MM.1S (cell line): ENCODE measurements at regions not wholly inside any gene's neighbourhood (a gene's known extent, or its start where the extent isn't known, plus 50 kb on each side); places are given as distances from the start of the nearest gene placed in this dataset.

Experiments used
- CTCF ChIP-seq: fragments of 300-600 bp; sonication (generic); IDR thresholded peaks from 2 replicates; pipeline ENCODE4 v1.5.1; 2016; ENCODE audit warnings: antibody characterized with exemption, low read length, mixed read lengths
- EZH2 ChIP-seq: fragments of 300-600 bp; sonication (generic); optimal IDR thresholded peaks from 2 replicates; pipeline ENCODE3; 2017; ENCODE audit warnings: low read depth, mild to moderate bottlenecking, antibody characterized with exemption, low read length, mixed read lengths
- EZH2phosphoT487 ChIP-seq: fragments of 300-600 bp; sonication (generic); IDR thresholded peaks from 2 replicates; pipeline ENCODE4 v1.6.1; 2018; ENCODE audit warnings: antibody characterized with exemption, low read length

DNA sequence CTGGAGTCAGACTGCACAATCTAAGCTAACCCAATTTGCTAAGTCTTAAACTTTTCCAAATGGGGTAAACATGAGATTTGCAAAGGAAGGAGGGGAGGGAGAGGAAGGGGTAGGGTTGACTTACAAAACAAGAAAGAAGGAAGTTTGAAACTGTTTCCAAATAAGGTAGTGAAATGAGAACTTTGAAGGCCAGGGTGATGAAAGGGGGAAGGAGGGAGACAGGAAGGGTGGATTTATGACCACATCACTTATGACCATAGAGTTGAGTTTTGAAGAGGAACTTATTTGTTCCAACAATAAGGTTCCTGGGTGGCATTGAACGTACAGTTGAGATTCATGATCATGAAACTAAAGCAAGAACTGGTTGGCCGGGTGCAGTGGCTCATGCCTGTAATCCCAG lies 72.5 kb upstream of the DAPK1 start:
- no peak for TF ChIP-seq CTCF
- TF ChIP-seq EZH2: no peak
- TF ChIP-seq EZH2phosphoT487: no peak
